Tibial nerve (tissue), 4 donors: ENCODE measurements at regions not wholly inside any gene's neighbourhood (a gene's known extent, or its start where the extent isn't known, plus 50 kb on each side); places are given as distances from the start of the nearest gene placed in this dataset.

Experiments
- DNase-seq, 2 donors: peaks; one replicate each; pipeline ENCODE4 v3.0.0-alpha.2; 2019; ENCODE audit warnings: low spot score in 2 of 2
- H3K27ac ChIP-seq, 4 donors: fragments of 200-600 bp; sonication (generic) in 3 of 4; one replicate each; pipeline ENCODE4 v1.5.1; 2017 to 2019; ENCODE audit warnings: mild to moderate bottlenecking in 1 of 4
- H3K27me3 ChIP-seq, 2 donors: fragments of 200-600 bp; sonication (generic) in 1 of 2; one replicate each; pipeline versions ENCODE4 v1.5.1 to v1.6.0; 2017 to 2019
- H3K36me3 ChIP-seq, 3 donors: fragments of 200-600 bp; sonication (generic); one replicate each; pipeline ENCODE4 v1.5.1; 2018 to 2019
- H3K4me1 ChIP-seq, 4 donors: fragments of 200-600 bp; sonication (generic) in 3 of 4; one replicate each; pipeline ENCODE4 v1.5.1; 2017 to 2019
- H3K4me3 ChIP-seq, 4 donors: fragments of 200-600 bp; sonication (generic) in 3 of 4; one replicate each; pipeline ENCODE4 v1.5.1; 2017 to 2019; ENCODE audit warnings: mild to moderate bottlenecking in 1 of 4, moderate library complexity in 1 of 4
- H3K9me3 ChIP-seq, 4 donors: fragments of 200-600 bp; sonication (generic) in 3 of 4; one replicate each; pipeline ENCODE4 v1.5.1; 2017 to 2019
- CTCF ChIP-seq, 5 experiments: fragments of 200-600 bp in 3 of 5; fragments of 450-650 bp in 2 of 5; sonication (generic) in 3 of 5; IDR thresholded peaks; one replicate each; pipeline ENCODE4 v1.5.1; 2016 to 2019; ENCODE audit warnings: antibody characterized with exemption in 5 of 5, mild to moderate bottlenecking in 3 of 5, moderate library complexity in 2 of 5
- EP300 ChIP-seq, 2 donors: sonication (generic); formaldehyde crosslinking; IDR thresholded peaks; one replicate each; pipeline ENCODE4 v1.6.1; 2017; ENCODE audit warnings: antibody characterized with exemption in 2 of 2, mild to moderate bottlenecking in 1 of 2
- POLR2A ChIP-seq, 2 donors: fragments of 450-650 bp; IDR thresholded peaks; one replicate each; pipeline ENCODE4 v1.6.1; 2017; ENCODE audit warnings: antibody characterized with exemption in 2 of 2, mild to moderate bottlenecking in 2 of 2, moderate library complexity in 2 of 2
- WGBS, 2 donors: methylation state at CpG; one replicate each; pipeline ENCODE4 v1.1.5; 2018; 5-methylcytosine and 5-hydroxymethylcytosine counted together

- no peaks in the 10 kb centered on the region for H3K36me3 ChIP-seq
- H3K4me1 ChIP-seq, result peaks cover 0 to 10% (median 0%) of the 10 kb centered on the region in 4 donors
- H3K27ac ChIP-seq, result no peak overlapping the region
- H3K9me3 ChIP-seq, result no peaks in the 10 kb centered on the region
- WGBS, 2 donors, result 36 to 52% methylated on average over 2 of the region's 2 CpGs
- no peak for TF ChIP-seq EP300 (IDR thresholded peaks at IDR 0.05)
- no peak for TF ChIP-seq CTCF (IDR thresholded peaks at IDR 0.05)
- TF ChIP-seq POLR2A (IDR thresholded peaks at IDR 0.05), result no peak
- H3K4me3 ChIP-seq, result no peak overlapping the region
- DNase-seq, result no peak
- H3K27me3 ChIP-seq, result no peaks in the 10 kb centered on the region
These were observed 345.7 kb upstream of the RBMS3 start for GRCh38 chr3:28935146-28935545.

- Histone ChIP-seq H3K36me3 (no peaks in the 10 kb centered on the region), H3K27me3 (no peaks in the 10 kb centered on the region), H3K4me1 (peaks cover 0 to 20% (median 7%) of the 10 kb centered on the region in 4 donors), H3K9me3 (no peaks in the 10 kb centered on the region), H3K27ac (no peak overlapping the region), H3K4me3 (no peak overlapping the region)
- TF ChIP-seq POLR2A (IDR thresholded peaks at IDR 0.05) (no peak), EP300 (IDR thresholded peaks at IDR 0.05) (no peak)
- WGBS, 2 donors, result 66 to 75% methylated on average over 2 of the region's 2 CpGs
- no peak for DNase-seq
These were observed 344.7 kb upstream of the RBMS3 start for GRCh38 chr3:28936154-28936553.

DNA sequence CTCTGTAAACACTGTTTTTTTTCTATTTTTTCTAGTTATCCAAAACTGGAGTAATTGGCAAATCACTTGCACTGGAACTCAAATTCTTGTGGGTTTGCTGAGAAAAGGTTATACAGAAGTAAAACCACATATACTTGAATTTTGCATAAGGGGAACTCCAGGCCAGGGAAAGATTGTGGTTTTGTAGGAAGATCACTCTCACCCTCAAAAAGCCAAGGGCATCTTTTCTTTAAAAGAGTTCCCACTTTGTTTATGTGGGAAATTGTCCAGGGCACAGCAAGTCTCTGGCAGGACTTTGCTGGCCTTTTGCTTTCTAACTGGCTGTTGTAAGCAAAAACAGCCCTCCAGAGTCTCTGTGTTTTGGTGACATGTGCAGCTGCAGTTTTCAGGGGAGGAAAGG lies 340.3 kb upstream of the RBMS3 start:
- Histone ChIP-seq H3K9me3 (no peaks in the 10 kb centered on the region), H3K4me1 (peaks cover 0 to 23% (median 13%) of the 10 kb centered on the region in 4 donors), H3K27ac (peak overlapping the region in 3 of 4 donors; percentile 22 to 53 (median 49)), H3K4me3 (no peak overlapping the region), H3K27me3 (no peaks in the 10 kb centered on the region), H3K36me3 (no peaks in the 10 kb centered on the region)
- TF ChIP-seq CTCF (IDR thresholded peaks at IDR 0.05), result no peak
- no peak for TF ChIP-seq POLR2A (IDR thresholded peaks at IDR 0.05)
- TF ChIP-seq EP300 (IDR thresholded peaks at IDR 0.05), result peak; percentile 19 to 79
- DNase-seq, result peak in 1 of 2 donors; percentile 52

DNA sequence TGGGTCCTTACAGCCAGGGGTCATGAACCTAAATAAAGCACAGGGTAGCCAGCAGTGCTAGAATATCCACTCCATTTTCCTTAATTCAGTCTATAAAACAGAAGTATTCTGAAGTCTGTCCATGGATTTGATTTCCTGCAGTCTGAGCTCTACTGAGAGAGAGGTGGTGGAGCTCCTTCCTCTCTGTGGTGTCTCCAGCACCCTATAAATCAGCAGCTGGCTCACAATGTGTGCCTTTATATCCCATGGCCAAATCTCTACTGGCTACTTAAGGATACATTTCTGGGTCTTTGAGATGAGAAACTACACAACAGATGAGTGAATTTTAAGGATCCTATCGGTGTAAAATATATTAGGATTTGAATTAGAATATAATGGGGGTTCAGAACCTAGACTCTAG lies 339.9 kb upstream of the RBMS3 start:
- WGBS, 2 donors, result 44 to 48% methylated on average over 1 of the region's 1 CpG
- Histone ChIP-seq H3K4me1 (peaks cover 0 to 23% (median 13%) of the 10 kb centered on the region in 4 donors), H3K27ac (peak overlapping the region in 3 of 4 donors; percentile 22 to 53 (median 49)), H3K4me3 (no peak overlapping the region), H3K9me3 (no peaks in the 10 kb centered on the region), H3K36me3 (no peaks in the 10 kb centered on the region), H3K27me3 (no peaks in the 10 kb centered on the region)
- TF ChIP-seq CTCF (IDR thresholded peaks at IDR 0.05) (no peak), POLR2A (IDR thresholded peaks at IDR 0.05) (no peak), EP300 (IDR thresholded peaks at IDR 0.05) (no peak)
- no peak for DNase-seq

- no peak overlapping the region for H3K27ac ChIP-seq
- DNase-seq, result no peak
- peaks cover 0 to 10% (median 0%) of the 10 kb centered on the region in 4 donors for H3K4me1 ChIP-seq
- no peaks in the 10 kb centered on the region for H3K27me3 ChIP-seq
- no peak overlapping the region for H3K4me3 ChIP-seq
- no peaks in the 10 kb centered on the region for H3K36me3 ChIP-seq
- no peak for TF ChIP-seq POLR2A (IDR thresholded peaks at IDR 0.05)
- TF ChIP-seq EP300 (IDR thresholded peaks at IDR 0.05), result no peak
- no peak for TF ChIP-seq CTCF (IDR thresholded peaks at IDR 0.05)
- H3K9me3 ChIP-seq, result no peaks in the 10 kb centered on the region
- 54 to 62% methylated on average over 2 of the region's 2 CpGs for WGBS, 2 donors
These were observed 333.8 kb upstream of the RBMS3 start for GRCh38 chr3:28947061-28947460.

DNA sequence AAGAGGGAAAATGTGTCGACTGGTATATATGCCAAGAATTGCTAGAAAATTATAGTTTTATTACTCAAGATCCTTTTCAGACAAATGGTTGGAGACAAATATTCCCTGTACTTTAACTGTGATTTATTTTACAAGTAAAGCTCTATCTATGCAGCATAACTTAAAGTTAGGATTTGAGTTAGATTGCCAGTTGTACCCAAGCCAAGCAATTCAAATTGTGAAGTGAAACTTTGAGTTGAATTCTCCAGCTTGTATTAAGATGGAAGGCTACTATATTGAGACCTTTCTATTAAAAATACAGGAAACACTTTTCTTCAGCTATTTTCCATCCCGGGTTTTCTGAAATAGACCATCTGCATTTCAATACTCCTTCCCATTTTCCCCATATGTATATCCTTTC lies 333.1 kb upstream of the RBMS3 start:
- Histone ChIP-seq H3K4me3 (no peak overlapping the region), H3K27ac (no peak overlapping the region), H3K9me3 (no peaks in the 10 kb centered on the region), H3K27me3 (no peaks in the 10 kb centered on the region), H3K36me3 (no peaks in the 10 kb centered on the region), H3K4me1 (peaks cover 0 to 10% (median 0%) of the 10 kb centered on the region in 4 donors)
- TF ChIP-seq CTCF (IDR thresholded peaks at IDR 0.05) (no peak), EP300 (IDR thresholded peaks at IDR 0.05) (no peak), POLR2A (IDR thresholded peaks at IDR 0.05) (no peak)
- 67 to 68% methylated on average over 2 of the region's 2 CpGs for WGBS, 2 donors
- DNase-seq, result no peak
